HEK293 (cell line): ENCODE measurements at regions not wholly inside any gene's neighbourhood (a gene's known extent, or its start where the extent isn't known, plus 50 kb on each side); places are given as distances from the start of the nearest gene placed in this dataset.

Experiments
- SCRT1 ChIP-seq: fragments of 450-650 bp; formaldehyde crosslinking; IDR thresholded peaks from 2 replicates; pipeline ENCODE4 v1.5.1; 2016; ENCODE audit warnings: missing biosample characterization, missing genetic modification characterization, borderline replicate concordance
- SP2 ChIP-seq: fragments of 450-650 bp; formaldehyde crosslinking; IDR thresholded peaks from 2 replicates; pipeline ENCODE4 v1.5.1; 2016; ENCODE audit warnings: missing biosample characterization, missing genetic modification characterization
- ZBTB21 ChIP-seq: fragments of 450-650 bp; formaldehyde crosslinking; IDR thresholded peaks from 2 replicates; pipeline ENCODE4 v1.5.1; 2017; ENCODE audit warnings: missing biosample characterization, missing genetic modification characterization
- ZNF24 ChIP-seq: fragments of 450-650 bp; formaldehyde crosslinking; IDR thresholded peaks from 2 replicates; pipeline ENCODE4 v1.5.1; 2016; ENCODE audit warnings: missing biosample characterization, missing genetic modification characterization
- ZNF274 ChIP-seq, 2 experiments: fragments of 200-500 bp in 1 of 2; fragments of 450-650 bp in 1 of 2; sonication (Bioruptor generic) in 1 of 2; formaldehyde crosslinking in 1 of 2; IDR thresholded peaks; 2 replicates each; pipeline versions ENCODE4 v1.5.1 to v1.6.1; 2014 to 2016; ENCODE audit warnings: borderline replicate concordance in 1 of 2, inconsistent platforms in 1 of 2, low read length in 1 of 2, missing biosample characterization in 1 of 2, missing genetic modification characterization in 1 of 2
- ZNF280D ChIP-seq: fragments of 450-650 bp; formaldehyde crosslinking; IDR thresholded peaks from 2 replicates; pipeline ENCODE4 v1.5.1; 2016; ENCODE audit warnings: missing biosample characterization, missing genetic modification characterization
- ZNF324 ChIP-seq: fragments of 450-650 bp; formaldehyde crosslinking; IDR thresholded peaks from 2 replicates; pipeline ENCODE4 v1.5.1; 2016; ENCODE audit warnings: missing biosample characterization, missing genetic modification characterization
- ZNF510 ChIP-seq: fragments of 450-650 bp; formaldehyde crosslinking; IDR thresholded peaks from 2 replicates; pipeline ENCODE4 v1.5.1; 2018; ENCODE audit warnings: mild to moderate bottlenecking, missing genetic modification characterization, missing biosample characterization; ENCODE audit not compliant: insufficient replicate concordance
- TF ChIP-seq, protein P1 (sequence below): fragments of 450-650 bp; formaldehyde crosslinking; IDR thresholded peaks from 2 replicates; pipeline ENCODE4 v1.5.1; 2016; ENCODE audit warnings: missing biosample characterization, missing genetic modification characterization
- TF ChIP-seq, protein P2 (sequence below): fragments of 450-650 bp; formaldehyde crosslinking; IDR thresholded peaks from 2 replicates; pipeline ENCODE4 v1.5.1; 2016; ENCODE audit warnings: missing biosample characterization, missing genetic modification characterization
- TF ChIP-seq, protein P3 (sequence below): fragments of 450-650 bp; formaldehyde crosslinking; conservative IDR thresholded peaks from 2 replicates; pipeline ENCODE4 v1.5.1; 2016; ENCODE audit warnings: low read depth, missing biosample characterization, missing genetic modification characterization

DNA sequence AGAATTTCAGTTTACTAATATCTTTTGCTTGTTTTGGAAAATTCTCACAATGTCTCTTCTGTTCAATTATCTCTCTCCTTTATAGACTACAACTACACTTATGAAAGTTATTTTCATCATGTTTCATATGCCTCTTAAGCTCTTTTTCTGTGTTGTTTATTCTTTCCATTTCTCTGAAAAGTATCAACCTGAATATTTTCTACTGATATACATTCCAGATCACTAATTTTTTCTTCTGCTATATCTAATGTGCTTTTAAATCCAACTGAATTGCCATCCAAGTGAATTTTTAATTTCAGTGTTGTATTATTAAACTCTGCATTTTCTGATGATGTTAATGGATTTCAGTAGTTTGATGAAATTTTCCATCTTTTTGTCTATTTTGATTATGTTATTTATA is 301.3 kb downstream of the HRH4 start:
- TF ChIP-seq SP2 (tag by site-specific recombination) (no peak), SCRT1 (no peak), ZBTB21 (no peak), ZNF24 (tag by site-specific recombination) (no peak), ZNF324 (tag by site-specific recombination) (no peak), ZNF510 (tag by site-specific recombination) (no peak), ZNF280D (tag by site-specific recombination) (no peak), ZNF274 (IDR thresholded peaks at IDR 0.05; ENCODE audit: low read length) (no peak), ZNF274 (tag by site-specific recombination; IDR thresholded peaks at IDR 0.05; ENCODE audit: borderline replicate concordance) (no peak)
- TF ChIP-seq, protein P1, sequence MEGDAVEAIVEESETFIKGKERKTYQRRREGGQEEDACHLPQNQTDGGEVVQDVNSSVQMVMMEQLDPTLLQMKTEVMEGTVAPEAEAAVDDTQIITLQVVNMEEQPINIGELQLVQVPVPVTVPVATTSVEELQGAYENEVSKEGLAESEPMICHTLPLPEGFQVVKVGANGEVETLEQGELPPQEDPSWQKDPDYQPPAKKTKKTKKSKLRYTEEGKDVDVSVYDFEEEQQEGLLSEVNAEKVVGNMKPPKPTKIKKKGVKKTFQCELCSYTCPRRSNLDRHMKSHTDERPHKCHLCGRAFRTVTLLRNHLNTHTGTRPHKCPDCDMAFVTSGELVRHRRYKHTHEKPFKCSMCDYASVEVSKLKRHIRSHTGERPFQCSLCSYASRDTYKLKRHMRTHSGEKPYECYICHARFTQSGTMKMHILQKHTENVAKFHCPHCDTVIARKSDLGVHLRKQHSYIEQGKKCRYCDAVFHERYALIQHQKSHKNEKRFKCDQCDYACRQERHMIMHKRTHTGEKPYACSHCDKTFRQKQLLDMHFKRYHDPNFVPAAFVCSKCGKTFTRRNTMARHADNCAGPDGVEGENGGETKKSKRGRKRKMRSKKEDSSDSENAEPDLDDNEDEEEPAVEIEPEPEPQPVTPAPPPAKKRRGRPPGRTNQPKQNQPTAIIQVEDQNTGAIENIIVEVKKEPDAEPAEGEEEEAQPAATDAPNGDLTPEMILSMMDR (tag by site-specific recombination): no peak
- TF ChIP-seq, protein P2, sequence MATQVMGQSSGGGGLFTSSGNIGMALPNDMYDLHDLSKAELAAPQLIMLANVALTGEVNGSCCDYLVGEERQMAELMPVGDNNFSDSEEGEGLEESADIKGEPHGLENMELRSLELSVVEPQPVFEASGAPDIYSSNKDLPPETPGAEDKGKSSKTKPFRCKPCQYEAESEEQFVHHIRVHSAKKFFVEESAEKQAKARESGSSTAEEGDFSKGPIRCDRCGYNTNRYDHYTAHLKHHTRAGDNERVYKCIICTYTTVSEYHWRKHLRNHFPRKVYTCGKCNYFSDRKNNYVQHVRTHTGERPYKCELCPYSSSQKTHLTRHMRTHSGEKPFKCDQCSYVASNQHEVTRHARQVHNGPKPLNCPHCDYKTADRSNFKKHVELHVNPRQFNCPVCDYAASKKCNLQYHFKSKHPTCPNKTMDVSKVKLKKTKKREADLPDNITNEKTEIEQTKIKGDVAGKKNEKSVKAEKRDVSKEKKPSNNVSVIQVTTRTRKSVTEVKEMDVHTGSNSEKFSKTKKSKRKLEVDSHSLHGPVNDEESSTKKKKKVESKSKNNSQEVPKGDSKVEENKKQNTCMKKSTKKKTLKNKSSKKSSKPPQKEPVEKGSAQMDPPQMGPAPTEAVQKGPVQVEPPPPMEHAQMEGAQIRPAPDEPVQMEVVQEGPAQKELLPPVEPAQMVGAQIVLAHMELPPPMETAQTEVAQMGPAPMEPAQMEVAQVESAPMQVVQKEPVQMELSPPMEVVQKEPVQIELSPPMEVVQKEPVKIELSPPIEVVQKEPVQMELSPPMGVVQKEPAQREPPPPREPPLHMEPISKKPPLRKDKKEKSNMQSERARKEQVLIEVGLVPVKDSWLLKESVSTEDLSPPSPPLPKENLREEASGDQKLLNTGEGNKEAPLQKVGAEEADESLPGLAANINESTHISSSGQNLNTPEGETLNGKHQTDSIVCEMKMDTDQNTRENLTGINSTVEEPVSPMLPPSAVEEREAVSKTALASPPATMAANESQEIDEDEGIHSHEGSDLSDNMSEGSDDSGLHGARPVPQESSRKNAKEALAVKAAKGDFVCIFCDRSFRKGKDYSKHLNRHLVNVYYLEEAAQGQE: no peak
- TF ChIP-seq, protein P3, sequence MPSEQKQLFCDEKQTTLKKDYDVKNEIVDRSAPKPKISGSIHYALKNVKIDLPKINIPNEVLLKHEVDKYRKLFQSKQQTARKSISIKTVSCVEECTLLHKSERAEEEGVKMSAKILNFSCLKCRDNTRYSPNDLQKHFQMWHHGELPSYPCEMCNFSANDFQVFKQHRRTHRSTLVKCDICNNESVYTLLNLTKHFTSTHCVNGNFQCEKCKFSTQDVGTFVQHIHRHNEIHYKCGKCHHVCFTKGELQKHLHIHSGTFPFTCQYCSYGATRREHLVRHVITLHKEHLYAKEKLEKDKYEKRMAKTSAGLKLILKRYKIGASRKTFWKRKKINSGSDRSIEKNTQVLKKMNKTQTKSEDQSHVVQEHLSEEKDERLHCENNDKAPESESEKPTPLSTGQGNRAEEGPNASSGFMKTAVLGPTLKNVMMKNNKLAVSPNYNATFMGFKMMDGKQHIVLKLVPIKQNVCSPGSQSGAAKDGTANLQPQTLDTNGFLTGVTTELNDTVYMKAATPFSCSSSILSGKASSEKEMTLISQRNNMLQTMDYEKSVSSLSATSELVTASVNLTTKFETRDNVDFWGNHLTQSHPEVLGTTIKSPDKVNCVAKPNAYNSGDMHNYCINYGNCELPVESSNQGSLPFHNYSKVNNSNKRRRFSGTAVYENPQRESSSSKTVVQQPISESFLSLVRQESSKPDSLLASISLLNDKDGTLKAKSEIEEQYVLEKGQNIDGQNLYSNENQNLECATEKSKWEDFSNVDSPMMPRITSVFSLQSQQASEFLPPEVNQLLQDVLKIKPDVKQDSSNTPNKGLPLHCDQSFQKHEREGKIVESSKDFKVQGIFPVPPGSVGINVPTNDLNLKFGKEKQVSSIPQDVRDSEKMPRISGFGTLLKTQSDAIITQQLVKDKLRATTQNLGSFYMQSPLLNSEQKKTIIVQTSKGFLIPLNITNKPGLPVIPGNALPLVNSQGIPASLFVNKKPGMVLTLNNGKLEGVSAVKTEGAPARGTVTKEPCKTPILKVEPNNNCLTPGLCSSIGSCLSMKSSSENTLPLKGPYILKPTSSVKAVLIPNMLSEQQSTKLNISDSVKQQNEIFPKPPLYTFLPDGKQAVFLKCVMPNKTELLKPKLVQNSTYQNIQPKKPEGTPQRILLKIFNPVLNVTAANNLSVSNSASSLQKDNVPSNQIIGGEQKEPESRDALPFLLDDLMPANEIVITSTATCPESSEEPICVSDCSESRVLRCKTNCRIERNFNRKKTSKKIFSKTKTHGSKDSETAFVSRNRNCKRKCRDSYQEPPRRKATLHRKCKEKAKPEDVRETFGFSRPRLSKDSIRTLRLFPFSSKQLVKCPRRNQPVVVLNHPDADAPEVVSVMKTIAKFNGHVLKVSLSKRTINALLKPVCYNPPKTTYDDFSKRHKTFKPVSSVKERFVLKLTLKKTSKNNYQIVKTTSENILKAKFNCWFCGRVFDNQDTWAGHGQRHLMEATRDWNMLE (tag by site-specific recombination): no peak
